A549 (cell line): ENCODE measurements at regions not wholly inside any gene's neighbourhood (a gene's known extent, or its start where the extent isn't known, plus 50 kb on each side); places are given as distances from the start of the nearest gene placed in this dataset.

Source experiments
- ATAC-seq, 2 experiments: fragments of 200-7000 bp in 1 of 2; fragments of >200 bp in 1 of 2; cut with Nextera tagmentation in 1 of 2; cut with Tn5 transposase in 1 of 2; 3 replicates each; pipeline versions ENCODE4 v1.8.0 to v1.9.1; 2018 to 2020; ENCODE audit warnings: mild to moderate bottlenecking in 1 of 2, moderate library complexity in 1 of 2
- CTCF ChIA-PET: fragments of 300-600 bp; sonication (Branson Sonifier 250); formaldehyde crosslinking; extraction: SDS; loops from one replicate; lab custom pipeline; 2021; ENCODE audit warnings: antibody characterized with exemption, inconsistent platforms; lab: Yijun Ruan, JAX
- POLR2A ChIA-PET: fragments of 350-600 bp; formaldehyde crosslinking; extraction: SDS; loops from one replicate; lab custom pipeline; 2021; ENCODE audit warnings: antibody characterized with exemption, inconsistent platforms; lab: Yijun Ruan, JAX
- DNase-seq, 2 experiments: peaks; one replicate each; pipeline versions ENCODE4 v3.0.0 to v3.0.0-alpha.2; 2011 to 2016; ENCODE audit warnings: low read depth in 1 of 2, low spot score in 1 of 2
- FAIRE-seq: peaks from 2 replicates; lab custom pipeline; 2011; peaks lifted over from hg19 to GRCh38; lab: Jason Lieb, UNC
- H3K27ac ChIP-seq, 2 experiments: fragments of >200 bp; sonication (Bioruptor Twin); formaldehyde crosslinking; 3 replicates each; pipeline ENCODE4 v1.5.1; 2016 to 2017
- H3K4me1 ChIP-seq: fragments of >200 bp; sonication (Bioruptor Twin); formaldehyde crosslinking; 3 replicates; pipeline ENCODE4 v1.6.1; 2016
- H3K4me2 ChIP-seq: fragments of >200 bp; sonication (Bioruptor Twin); formaldehyde crosslinking; 3 replicates; pipeline ENCODE4 v1.6.1; 2016
- H3K4me3 ChIP-seq: fragments of >200 bp; sonication (Bioruptor Twin); formaldehyde crosslinking; 3 replicates; pipeline ENCODE4 v1.5.1; 2016
- H3K9me3 ChIP-seq: fragments of >200 bp; sonication (Bioruptor Twin); formaldehyde crosslinking; 3 replicates; pipeline ENCODE4 v1.6.1; 2016
- CBX8 ChIP-seq: fragments of 200-600 bp; sonication (generic); IDR thresholded peaks from 2 replicates; pipeline ENCODE4 v1.6.1; 2016
- CHD4 ChIP-seq: fragments of 200-600 bp; sonication (generic); IDR thresholded peaks from 2 replicates; pipeline ENCODE4 v1.6.1; 2016; ENCODE audit warnings: antibody characterized with exemption, mild to moderate bottlenecking, borderline replicate concordance
- CTCF ChIP-seq: fragments of >200 bp; sonication (Bioruptor Twin); formaldehyde crosslinking; IDR thresholded peaks from 3 replicates; pipeline ENCODE4 v1.5.1; 2016
- JUNB ChIP-seq: fragments of >200 bp; sonication (Bioruptor Twin); formaldehyde crosslinking; IDR thresholded peaks from 2 replicates; pipeline ENCODE4 v1.6.1; 2016
- KDM1A ChIP-seq: fragments of 200-600 bp; sonication (generic); IDR thresholded peaks from 2 replicates; pipeline ENCODE4 v1.6.1; 2016; ENCODE audit warnings: low read depth, mild to moderate bottlenecking
- MAFK ChIP-seq: fragments of 450-650 bp; IDR thresholded peaks from 2 replicates; pipeline ENCODE4 v1.6.1; 2014; ENCODE audit not compliant: partially characterized antibody
- MYC ChIP-seq: IDR thresholded peaks from 2 replicates; pipeline ENCODE4 v1.6.1; 2012; ENCODE audit warnings: mild to moderate bottlenecking, inconsistent platforms, low read length, improper control_type of control experiment, borderline replicate concordance
- NFE2L2 ChIP-seq: fragments of 150-350 bp; conservative IDR thresholded peaks from 2 replicates; pipeline ENCODE4 v1.6.1; 2014; ENCODE audit warnings: low read length
- POLR2AphosphoS2 ChIP-seq: conservative IDR thresholded peaks from 2 replicates; pipeline ENCODE4 v1.6.1; 2012; ENCODE audit warnings: low read length, improper control_type of control experiment, inconsistent platforms
- RCOR1 ChIP-seq: fragments of 150-350 bp; IDR thresholded peaks from 2 replicates; pipeline ENCODE4 v1.6.1; 2014; ENCODE audit warnings: antibody characterized with exemption, low read length, low read depth
- ZNF302 ChIP-seq: fragments of 250-450 bp; sonication (Bioruptor Pico); IDR thresholded peaks from 2 replicates; pipeline ENCODE4 v1.9.0; 2021; ENCODE audit warnings: inconsistent platforms, mild to moderate bottlenecking, moderate library complexity
- WGBS: methylation state at CpG from one replicate; pipeline ENCODE4 v1.1.6; 2017; ENCODE audit errors: missing lambda C conversion rate; 5-methylcytosine and 5-hydroxymethylcytosine counted together
- TF ChIP-seq, protein P1 (sequence below): fragments of 150-350 bp; IDR thresholded peaks from 2 replicates; pipeline ENCODE4 v1.6.1; 2014; ENCODE audit warnings: low read depth, mild to moderate bottlenecking, low read length
- TF ChIP-seq, protein P2 (sequence below): fragments of 250-450 bp; sonication (Bioruptor Pico); IDR thresholded peaks from 2 replicates; pipeline ENCODE4 v1.5.0; 2020; ENCODE audit warnings: low read depth, mild to moderate bottlenecking, moderate library complexity

DNA sequence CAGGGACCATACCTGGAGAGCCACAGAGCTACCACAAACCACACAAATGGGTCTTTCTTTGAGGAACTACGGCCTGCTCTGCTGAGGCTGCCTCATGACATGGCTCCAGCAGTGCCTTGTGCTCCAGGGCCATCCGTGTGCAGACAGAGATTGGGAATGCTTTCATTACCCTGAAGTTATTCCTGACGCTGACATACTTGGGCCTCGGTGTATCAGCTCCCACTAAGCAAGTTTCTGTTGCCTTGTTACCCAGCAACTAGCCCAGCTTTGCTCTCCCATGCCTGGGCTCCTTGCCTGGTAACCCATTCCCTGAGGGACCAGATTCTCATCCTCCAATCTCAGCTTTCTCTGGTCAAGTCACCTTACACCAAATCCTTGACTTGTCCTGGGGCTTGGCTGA lies 80.3 kb upstream of the FZD7 start:
- POLR2A ChIA-PET: no interaction called here
- ATAC-seq (no peak), DNase-seq (no peak), FAIRE-seq (no peak)
- Histone ChIP-seq H3K9me3 (no peaks in the 10 kb centered on the region), H3K4me1 (no peaks in the 10 kb centered on the region; the same call in 2 of the 3 replicates), H3K4me3 (no peak overlapping the region), H3K27ac (no peak overlapping the region), H3K4me2 (no peak overlapping the region)
- no peak for TF ChIP-seq KDM1A
- TF ChIP-seq CTCF: no peak
- no peak for TF ChIP-seq MAFK
- TF ChIP-seq ZNF302 (CRISPR knock-in tag): no peak
- no peak for TF ChIP-seq CHD4
- no peak for TF ChIP-seq CBX8
- no peak for TF ChIP-seq MYC
- 77% methylated on average over 4 of the region's 4 CpGs for WGBS
- CTCF ChIA-PET: interaction anchor here (1.4 kb wide), 1 partner anchor 41 kb away, joined by 3 read pairs; no protein-coding TSS in a partner anchor

- ATAC-seq: no peak
- no peak for FAIRE-seq
- no peak for DNase-seq
- Histone ChIP-seq H3K4me1 (no peaks in the 10 kb centered on the region; the same call in 2 of the 3 replicates), H3K4me2 (no peak overlapping the region), H3K9me3 (no peaks in the 10 kb centered on the region), H3K4me3 (no peak overlapping the region), H3K27ac (no peak overlapping the region)
- ChIA-PET POLR2A (no interaction called here), CTCF (no interaction called here)
- TF ChIP-seq, protein P1, sequence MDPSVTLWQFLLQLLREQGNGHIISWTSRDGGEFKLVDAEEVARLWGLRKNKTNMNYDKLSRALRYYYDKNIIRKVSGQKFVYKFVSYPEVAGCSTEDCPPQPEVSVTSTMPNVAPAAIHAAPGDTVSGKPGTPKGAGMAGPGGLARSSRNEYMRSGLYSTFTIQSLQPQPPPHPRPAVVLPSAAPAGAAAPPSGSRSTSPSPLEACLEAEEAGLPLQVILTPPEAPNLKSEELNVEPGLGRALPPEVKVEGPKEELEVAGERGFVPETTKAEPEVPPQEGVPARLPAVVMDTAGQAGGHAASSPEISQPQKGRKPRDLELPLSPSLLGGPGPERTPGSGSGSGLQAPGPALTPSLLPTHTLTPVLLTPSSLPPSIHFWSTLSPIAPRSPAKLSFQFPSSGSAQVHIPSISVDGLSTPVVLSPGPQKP: no peak
- 61% methylated on average over 2 of the region's 4 CpGs for WGBS
Measured at GRCh38 chr2:201953880-201954279, 79.8 kb upstream of the FZD7 start.

DNA sequence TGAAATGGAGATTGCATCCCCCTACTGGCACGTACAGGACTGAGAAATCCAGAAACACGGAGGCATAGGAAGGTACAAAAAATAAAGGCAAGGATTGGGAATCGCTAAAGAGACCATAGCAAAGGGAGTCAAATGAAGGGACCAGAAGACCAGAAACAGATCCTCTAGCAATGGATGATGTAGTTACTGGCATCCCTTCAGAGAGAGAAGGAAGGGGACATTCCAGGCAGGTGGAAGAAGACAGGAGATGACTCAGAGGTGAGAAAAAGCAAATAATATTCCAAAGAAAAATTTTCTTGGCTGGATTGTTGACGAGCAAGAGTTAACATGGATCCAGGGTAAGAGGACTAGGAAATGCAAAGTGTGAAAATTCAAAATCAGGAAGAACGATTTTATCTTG lies 78.4 kb upstream of the FZD7 start:
- Histone ChIP-seq H3K9me3 (no peaks in the 10 kb centered on the region), H3K4me1 (no peaks in the 10 kb centered on the region; the same call in 2 of the 3 replicates), H3K4me2 (no peak overlapping the region), H3K27ac (no peak overlapping the region), H3K4me3 (no peak overlapping the region)
- no peak for DNase-seq
- no peak for FAIRE-seq
- no peak for ATAC-seq
- CTCF ChIA-PET: interaction anchor here (0.9 kb wide), 1 partner anchor 20 kb away, joined by 3 read pairs; no protein-coding TSS in a partner anchor
- POLR2A ChIA-PET: no interaction called here
- TF ChIP-seq RCOR1 (no peak), JUNB (no peak)
- TF ChIP-seq, protein P1: no peak
- WGBS: 53% methylated on average over 5 of the region's 5 CpGs

DNA sequence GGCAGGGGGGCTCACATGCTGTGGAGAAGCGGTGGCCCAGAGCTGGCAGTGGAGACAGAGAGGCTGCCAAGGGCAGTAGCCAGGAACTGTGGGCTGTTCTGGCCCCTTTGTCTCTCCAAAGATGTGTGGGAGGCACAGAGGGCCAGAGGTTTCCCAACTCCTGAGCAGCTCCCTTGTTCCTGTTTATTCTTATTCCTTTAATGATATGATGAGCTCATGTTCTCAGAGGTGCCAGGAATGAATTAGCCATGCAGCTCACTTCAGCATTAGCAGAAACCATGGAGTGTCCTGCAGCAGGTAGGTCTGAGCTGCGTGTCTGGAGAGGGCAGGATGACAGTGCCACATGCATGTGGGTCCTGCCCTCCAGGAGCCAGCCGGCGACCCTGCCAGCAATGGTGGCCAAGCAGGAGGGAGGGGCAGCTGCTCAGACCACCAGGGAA lies 77.9 kb upstream of the FZD7 start:
- no peak overlapping the region for H3K27ac ChIP-seq
- no peaks in the 10 kb centered on the region for H3K9me3 ChIP-seq
- ATAC-seq (peak; percentile 44 to 45; a peak in 4 of 6 replicates), FAIRE-seq (no peak), DNase-seq (no peak)
- ChIA-PET POLR2A (no interaction called here), CTCF (interaction anchor here (0.9 to 1.5 kb wide), 2 partner anchors 20 to 96 kb away, joined by 3 to 5 read pairs; no protein-coding TSS in a partner anchor)
- no peak overlapping the region for H3K4me3 ChIP-seq
- 32% methylated on average over 4 of the region's 4 CpGs for WGBS
- TF ChIP-seq, protein P2, sequence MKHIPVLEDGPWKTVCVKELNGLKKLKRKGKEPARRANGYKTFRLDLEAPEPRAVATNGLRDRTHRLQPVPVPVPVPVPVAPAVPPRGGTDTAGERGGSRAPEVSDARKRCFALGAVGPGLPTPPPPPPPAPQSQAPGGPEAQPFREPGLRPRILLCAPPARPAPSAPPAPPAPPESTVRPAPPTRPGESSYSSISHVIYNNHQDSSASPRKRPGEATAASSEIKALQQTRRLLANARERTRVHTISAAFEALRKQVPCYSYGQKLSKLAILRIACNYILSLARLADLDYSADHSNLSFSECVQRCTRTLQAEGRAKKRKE: no peak
- TF ChIP-seq POLR2AphosphoS2: no peak
- no peak for TF ChIP-seq NFE2L2
- H3K4me2 ChIP-seq: no peak overlapping the region
- no peaks in the 10 kb centered on the region; the same call in 2 of the 3 replicates for H3K4me1 ChIP-seq
